CD14-positive monocyte (primary cell): ENCODE measurements at regions not wholly inside any gene's neighbourhood (a gene's known extent, or its start where the extent isn't known, plus 50 kb on each side); places are given as distances from the start of the nearest gene placed in this dataset.

Experiments
- DNase-seq, 3 donors: peaks; one replicate each; pipeline ENCODE4 v3.0.0-alpha.2; 2011 to 2022
- H2AFZ ChIP-seq: 2 replicates; pipeline ENCODE4 v1.6.0; 2012; ENCODE audit warnings: mild to moderate bottlenecking, low read depth, low read length, inconsistent platforms; ENCODE audit not compliant: insufficient read depth, poor library complexity, severe bottlenecking
- H3K27ac ChIP-seq, 2 donors: 1 replicate in 1 of 2; 2 replicates in 1 of 2; pipeline ENCODE4 v1.5.1; 2012 to 2013; ENCODE audit warnings: low read length in 2 of 2, control low read depth in 1 of 2, inconsistent platforms in 1 of 2, low read depth in 1 of 2, mild to moderate bottlenecking in 1 of 2
- H3K27me3 ChIP-seq, 2 donors: one replicate each; pipeline versions ENCODE4 v1.6.0 to v1.6.1; 2011 to 2013; ENCODE audit warnings: low read length in 2 of 2; ENCODE audit not compliant: control insufficient read depth in 2 of 2, insufficient read depth in 2 of 2
- H3K36me3 ChIP-seq, 2 donors: replicated peaks in 1 of 2; 1 replicate in 1 of 2; 2 replicates in 1 of 2; pipeline versions ENCODE4 v1.5.1 to v1.6.1; 2012 to 2013; ENCODE audit warnings: low read length in 2 of 2, control low read depth in 1 of 2, inconsistent platforms in 1 of 2, mild to moderate bottlenecking in 1 of 2; ENCODE audit not compliant: insufficient read depth in 2 of 2, control insufficient read depth in 1 of 2
- H3K4me1 ChIP-seq, 2 donors: 1 replicate in 1 of 2; 2 replicates in 1 of 2; pipeline versions ENCODE4 v1.5.1 to v1.6.1; 2012 to 2013; ENCODE audit warnings: low read length in 2 of 2, control low read depth in 1 of 2, inconsistent platforms in 1 of 2, mild to moderate bottlenecking in 1 of 2, moderate library complexity in 1 of 2; ENCODE audit not compliant: insufficient read depth in 2 of 2, control insufficient read depth in 1 of 2
- H3K4me2 ChIP-seq: replicated peaks from 2 replicates; pipeline ENCODE3; 2012; ENCODE audit warnings: low read length, moderate library complexity, mild to moderate bottlenecking; ENCODE audit not compliant: poor library complexity, severe bottlenecking; ENCODE audit errors: extremely low read depth
- H3K4me3 ChIP-seq, 3 experiments: fragments of 200-600 bp in 1 of 3; sonication (generic) in 1 of 3; replicated peaks in 1 of 3; 1 replicate in 2 of 3; 2 replicates in 1 of 3; pipeline ENCODE4 v1.5.1; 2011 to 2013; ENCODE audit warnings: low read length in 3 of 3, mild to moderate bottlenecking in 3 of 3, control low read depth in 2 of 3, low read depth in 2 of 3, inconsistent platforms in 1 of 3, moderate library complexity in 1 of 3
- H3K79me2 ChIP-seq: 2 replicates; pipeline ENCODE4 v1.6.0; 2012; ENCODE audit warnings: mild to moderate bottlenecking, control low read depth, inconsistent platforms, low read length, moderate library complexity; ENCODE audit not compliant: insufficient read depth
- H3K9ac ChIP-seq: 2 replicates; pipeline ENCODE4 v1.6.0; 2017; ENCODE audit warnings: low read length, mild to moderate bottlenecking; ENCODE audit not compliant: insufficient read depth, poor library complexity, severe bottlenecking
- H3K9me3 ChIP-seq, 2 donors: replicated peaks in 1 of 2; 1 replicate in 1 of 2; 2 replicates in 1 of 2; pipeline versions ENCODE4 v1.5.1 to v1.6.1; 2012 to 2013; ENCODE audit warnings: low read length in 2 of 2, control low read depth in 1 of 2; ENCODE audit not compliant: control insufficient read depth in 1 of 2, insufficient read depth in 1 of 2
- H4K20me1 ChIP-seq: 2 replicates; pipeline ENCODE4 v1.6.0; 2012; ENCODE audit warnings: mild to moderate bottlenecking, low read length, control low read depth, moderate library complexity; ENCODE audit not compliant: insufficient read depth
- H3K27ac Mint-ChIP-seq, 7 donors: one replicate each; pipeline ENCODE4 v1.8.0; 2020; ENCODE audit warnings: mild to moderate bottlenecking in 7 of 7, mixed read lengths in 7 of 7, moderate library complexity in 6 of 7, inconsistent platforms in 2 of 7
- H3K27me3 Mint-ChIP-seq, 3 donors: one replicate each; pipeline ENCODE4 v1.8.0; 2021 to 2022; ENCODE audit warnings: low read depth in 3 of 3, mild to moderate bottlenecking in 3 of 3, mixed read lengths in 3 of 3, moderate library complexity in 3 of 3, inconsistent platforms in 1 of 3
- H3K36me3 Mint-ChIP-seq, 2 donors: one replicate each; pipeline ENCODE4 v1.8.0; 2020; ENCODE audit warnings: mixed read lengths in 2 of 2, inconsistent platforms in 1 of 2, mild to moderate bottlenecking in 1 of 2
- H3K4me1 Mint-ChIP-seq: one replicate; pipeline ENCODE4 v1.8.0; 2020; ENCODE audit warnings: mild to moderate bottlenecking, mixed read lengths
- H3K4me3 Mint-ChIP-seq, 2 donors: one replicate each; pipeline ENCODE4 v1.8.0; 2020; ENCODE audit warnings: mild to moderate bottlenecking in 2 of 2, mixed read lengths in 2 of 2, moderate library complexity in 1 of 2
- H3K9me3 Mint-ChIP-seq, 7 donors: one replicate each; pipeline ENCODE4 v1.8.0; 2020 to 2022; ENCODE audit warnings: mixed read lengths in 7 of 7, mild to moderate bottlenecking in 6 of 7, moderate library complexity in 6 of 7, inconsistent platforms in 2 of 7
- WGBS: methylation state at CpG from one replicate; pipeline ENCODE4 v1.1.5; 2013; ENCODE audit warnings: missing lambda C conversion rate; ENCODE audit not compliant: insufficient coverage; 5-methylcytosine and 5-hydroxymethylcytosine counted together
- intact Hi-C, 2 donors: fragments of 100-400 bp; cut with micrococcal nuclease; formaldehyde crosslinking; loops; one replicate each; pipeline versions ENCODE4 v1.15.0 to v1.15.1; 2023
- TF ChIP-seq, protein P1 (sequence below): fragments of 200-600 bp; IDR thresholded peaks from one replicate; pipeline ENCODE4 v1.8.0; 2022; ENCODE audit warnings: antibody characterized with exemption, mild to moderate bottlenecking

DNA sequence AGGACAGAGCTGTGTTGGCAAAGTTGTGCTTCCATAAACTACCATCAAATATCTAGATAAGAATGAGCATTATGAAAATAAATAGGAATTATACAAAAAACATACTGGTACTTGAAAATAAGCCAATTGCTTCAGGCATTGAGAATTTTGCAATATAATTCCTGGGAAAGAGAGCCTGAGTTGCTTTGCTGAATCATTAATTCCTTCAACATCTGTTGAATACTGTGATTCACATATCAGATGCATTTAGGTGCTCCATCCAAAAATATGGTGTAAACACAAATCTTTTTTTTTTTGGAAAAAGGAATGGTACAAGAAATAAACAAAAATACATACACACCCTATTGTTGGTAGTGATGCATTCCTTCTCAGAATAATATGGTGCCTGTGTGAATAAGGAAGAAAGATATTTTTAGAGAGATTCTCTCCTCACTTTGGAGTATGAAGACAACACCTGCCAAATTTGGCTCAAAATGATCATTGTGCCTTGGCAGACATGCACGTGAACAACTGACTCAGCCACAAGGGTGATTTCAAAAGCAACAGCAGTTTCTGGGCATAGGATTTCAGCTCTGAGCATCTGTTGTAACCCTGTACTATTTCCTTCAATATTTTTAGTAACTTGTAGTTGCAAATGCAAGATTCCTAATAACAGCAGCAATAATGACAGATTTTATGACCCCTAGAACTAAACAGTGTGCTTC is 96.7 kb downstream of the CAVIN4 start:
- Histone ChIP-seq H3K4me2 (no peak overlapping the region), H3K27ac (no peak overlapping the region), H3K27me3 (no peaks in the 10 kb centered on the region), H3K9ac (no peak overlapping the region), H3K4me3 (no peak overlapping the region), H3K36me3 (no peaks in the 10 kb centered on the region), H4K20me1 (no peaks in the 10 kb centered on the region), H3K9me3 (no peaks in the 10 kb centered on the region), H3K4me1 (no peaks in the 10 kb centered on the region), H3K79me2 (no peaks in the 10 kb centered on the region), H2AFZ (no peak overlapping the region)
- Mint-ChIP-seq H3K36me3 (no peaks in the 10 kb centered on the region), H3K9me3 (peaks cover 0 to 1% (median 0%) of the 10 kb centered on the region in 7 donors), H3K27ac (no peak overlapping the region), H3K27me3 (no peaks in the 10 kb centered on the region), H3K4me3 (no peak overlapping the region), H3K4me1 (peaks cover 3% of the 10 kb centered on the region)
- intact Hi-C loops = no loop called here
- WGBS = 33% methylated on average over 1 of the region's 1 CpG
- DNase-seq = no peak
- TF ChIP-seq, protein P1, sequence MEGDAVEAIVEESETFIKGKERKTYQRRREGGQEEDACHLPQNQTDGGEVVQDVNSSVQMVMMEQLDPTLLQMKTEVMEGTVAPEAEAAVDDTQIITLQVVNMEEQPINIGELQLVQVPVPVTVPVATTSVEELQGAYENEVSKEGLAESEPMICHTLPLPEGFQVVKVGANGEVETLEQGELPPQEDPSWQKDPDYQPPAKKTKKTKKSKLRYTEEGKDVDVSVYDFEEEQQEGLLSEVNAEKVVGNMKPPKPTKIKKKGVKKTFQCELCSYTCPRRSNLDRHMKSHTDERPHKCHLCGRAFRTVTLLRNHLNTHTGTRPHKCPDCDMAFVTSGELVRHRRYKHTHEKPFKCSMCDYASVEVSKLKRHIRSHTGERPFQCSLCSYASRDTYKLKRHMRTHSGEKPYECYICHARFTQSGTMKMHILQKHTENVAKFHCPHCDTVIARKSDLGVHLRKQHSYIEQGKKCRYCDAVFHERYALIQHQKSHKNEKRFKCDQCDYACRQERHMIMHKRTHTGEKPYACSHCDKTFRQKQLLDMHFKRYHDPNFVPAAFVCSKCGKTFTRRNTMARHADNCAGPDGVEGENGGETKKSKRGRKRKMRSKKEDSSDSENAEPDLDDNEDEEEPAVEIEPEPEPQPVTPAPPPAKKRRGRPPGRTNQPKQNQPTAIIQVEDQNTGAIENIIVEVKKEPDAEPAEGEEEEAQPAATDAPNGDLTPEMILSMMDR = no peak

DNA sequence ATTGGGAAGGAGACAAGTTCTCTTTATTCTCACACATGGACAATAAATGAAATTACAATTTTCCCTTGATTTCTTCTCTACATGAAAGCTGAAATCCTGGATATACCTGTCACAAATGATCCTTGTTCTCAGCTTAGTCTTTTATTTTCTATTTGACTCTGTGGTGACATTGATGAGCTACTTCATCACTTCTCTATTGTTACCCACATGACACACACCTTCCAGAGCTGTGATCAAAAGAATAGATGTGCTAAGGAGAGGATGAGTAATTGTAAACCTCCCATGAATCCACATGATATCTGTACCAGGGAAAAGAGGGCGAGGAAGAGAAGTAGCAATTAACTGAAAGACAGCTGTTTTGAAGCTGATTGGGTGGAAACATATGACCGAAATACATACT is 102.0 kb downstream of the CAVIN4 start:
- Mint-ChIP-seq H3K4me3 (no peak overlapping the region), H3K9me3 (no peaks in the 10 kb centered on the region), H3K27me3 (no peaks in the 10 kb centered on the region), H3K27ac (no peak overlapping the region), H3K36me3 (no peaks in the 10 kb centered on the region), H3K4me1 (no peaks in the 10 kb centered on the region)
- Histone ChIP-seq H3K4me1 (no peaks in the 10 kb centered on the region), H3K36me3 (no peaks in the 10 kb centered on the region), H3K9me3 (no peaks in the 10 kb centered on the region), H3K27me3 (no peaks in the 10 kb centered on the region), H3K9ac (no peak overlapping the region), H2AFZ (no peak overlapping the region), H3K79me2 (no peaks in the 10 kb centered on the region), H3K4me2 (no peak overlapping the region), H4K20me1 (no peaks in the 10 kb centered on the region), H3K4me3 (no peak overlapping the region), H3K27ac (no peak overlapping the region)
- no peak for DNase-seq
- intact Hi-C loops = no loop called here
- no CpG with 5 or more reads among the region's 2 CpGs for WGBS
- TF ChIP-seq, protein P1 = no peak
